Breast epithelium (tissue), 4 donors: ENCODE measurements at regions not wholly inside any gene's neighbourhood (a gene's known extent, or its start where the extent isn't known, plus 50 kb on each side); places are given as distances from the start of the nearest gene placed in this dataset.
"Not testable (repeated sequence)": the region's sequence is repeated elsewhere in the genome, so short reads cannot be mapped to it uniquely, and the experiment has no call there.

Experiments
- DNase-seq, 2 donors: peaks; one replicate each; pipeline ENCODE4 v3.0.0-alpha.2; 2019; ENCODE audit warnings: low spot score in 2 of 2
- H3K27ac ChIP-seq, 2 donors: fragments of 200-600 bp; sonication (generic) in 1 of 2; one replicate each; pipeline ENCODE4 v1.5.1; 2016 to 2019; ENCODE audit warnings: mild to moderate bottlenecking in 1 of 2
- H3K27me3 ChIP-seq, 2 donors: fragments of 200-600 bp; sonication (generic) in 1 of 2; one replicate each; pipeline versions ENCODE4 v1.5.1 to v1.6.0; 2017 to 2019; ENCODE audit warnings: control low read depth in 1 of 2, mild to moderate bottlenecking in 1 of 2
- H3K36me3 ChIP-seq: fragments of 200-600 bp; one replicate; pipeline ENCODE4 v1.5.1; 2019
- H3K4me1 ChIP-seq, 2 donors: fragments of 200-600 bp; sonication (generic); one replicate each; pipeline ENCODE4 v1.5.1; 2016 to 2019; ENCODE audit warnings: control low read depth in 1 of 2
- H3K4me3 ChIP-seq, 3 donors: fragments of 200-600 bp; sonication (generic); 1 replicate in 2 of 3; 2 replicates in 1 of 3; pipeline ENCODE4 v1.5.1; 2016 to 2019; ENCODE audit warnings: mild to moderate bottlenecking in 3 of 3, moderate library complexity in 2 of 3
- H3K9me3 ChIP-seq, 2 donors: fragments of 200-600 bp; sonication (generic) in 1 of 2; one replicate each; pipeline ENCODE4 v1.5.1; 2016 to 2019; ENCODE audit warnings: control low read depth in 1 of 2
- CTCF ChIP-seq, 3 donors: fragments of 450-650 bp; IDR thresholded peaks; one replicate each; pipeline ENCODE4 v1.5.1; 2016 to 2017; ENCODE audit warnings: antibody characterized with exemption in 3 of 3, mild to moderate bottlenecking in 3 of 3, moderate library complexity in 3 of 3
- POLR2A ChIP-seq: fragments of 450-650 bp; IDR thresholded peaks from one replicate; pipeline ENCODE4 v1.6.1; 2016; ENCODE audit warnings: antibody characterized with exemption, mild to moderate bottlenecking, moderate library complexity
- POLR2AphosphoS5 ChIP-seq, 3 donors: sonication (generic); formaldehyde crosslinking; IDR thresholded peaks; one replicate each; pipeline ENCODE4 v1.6.1; 2017; ENCODE audit warnings: antibody characterized with exemption in 3 of 3
- intact Hi-C: fragments of 100-400 bp; cut with DNase I; formaldehyde crosslinking; loops from one replicate; pipeline ENCODE4 v1.15.1; 2023; ENCODE audit warnings: low total_unique reads

GRCh38 chr10:125592897-125593296, 90.1 kb downstream of the TEX36 start:
- H3K9me3 ChIP-seq = peaks cover 8 to 21% of the 10 kb centered on the region in 2 donors
- no peaks in the 10 kb centered on the region for H3K36me3 ChIP-seq
- intact Hi-C loops = no loop called here
- DNase-seq = no peak
- no peaks in the 10 kb centered on the region for H3K27me3 ChIP-seq
- H3K4me1 ChIP-seq = no peaks in the 10 kb centered on the region
- H3K27ac ChIP-seq = no peak overlapping the region
- no peak overlapping the region for H3K4me3 ChIP-seq
- no peak for TF ChIP-seq POLR2AphosphoS5 (IDR thresholded peaks at IDR 0.05)

GRCh38 chr10:125591886-125592285, 91.1 kb downstream of the TEX36 start:
- TF ChIP-seq CTCF (IDR thresholded peaks at IDR 0.05) (no peak), POLR2A (no peak), POLR2AphosphoS5 (IDR thresholded peaks at IDR 0.05) (no peak)
- H3K4me1 ChIP-seq = no peaks in the 10 kb centered on the region
- no peak overlapping the region for H3K4me3 ChIP-seq
- H3K36me3 ChIP-seq = no peaks in the 10 kb centered on the region
- H3K27ac ChIP-seq = no peak overlapping the region
- H3K27me3 ChIP-seq = no peaks in the 10 kb centered on the region
- peaks cover 8 to 19% of the 10 kb centered on the region in 2 donors for H3K9me3 ChIP-seq
- intact Hi-C loops = no loop called here
- DNase-seq = no peak

- H3K27ac ChIP-seq, intact Hi-C loops, H3K36me3 ChIP-seq, H3K4me1 ChIP-seq, H3K9me3 ChIP-seq, H3K4me3 ChIP-seq, H3K27me3 ChIP-seq, DNase-seq: not testable (repeated sequence)
These were observed 94.2 kb downstream of the TEX36 start for GRCh38 chr10:125588738-125589137.

- H3K36me3 ChIP-seq = no peaks in the 10 kb centered on the region
- intact Hi-C loops = loop anchor here (5.0 kb wide), 1 partner anchor 1543 kb away; no protein-coding TSS in a partner anchor
- H3K9me3 ChIP-seq = no peaks in the 10 kb centered on the region
- TF ChIP-seq CTCF (IDR thresholded peaks at IDR 0.05) = no peak
- no peak for TF ChIP-seq POLR2A
- no peak for TF ChIP-seq POLR2AphosphoS5 (IDR thresholded peaks at IDR 0.05)
- H3K27ac ChIP-seq = no peak overlapping the region
- no peaks in the 10 kb centered on the region for H3K27me3 ChIP-seq
- no peaks in the 10 kb centered on the region for H3K4me1 ChIP-seq
- DNase-seq = no peak
- H3K4me3 ChIP-seq = no peak overlapping the region
These were observed 98.0 kb downstream of the TEX36 start for GRCh38 chr10:125584954-125585353.

- TF ChIP-seq POLR2AphosphoS5 (IDR thresholded peaks at IDR 0.05) = no peak
- no peak for TF ChIP-seq CTCF (IDR thresholded peaks at IDR 0.05)
- TF ChIP-seq POLR2A = no peak
- DNase-seq = no peak
- Histone ChIP-seq H3K4me1 (no peaks in the 10 kb centered on the region), H3K27ac (no peak overlapping the region), H3K27me3 (no peaks in the 10 kb centered on the region), H3K36me3 (no peaks in the 10 kb centered on the region), H3K9me3 (peaks cover 3 to 6% of the 10 kb centered on the region in 2 donors), H3K4me3 (no peak overlapping the region)
- intact Hi-C loops = no loop called here
These were observed 104.2 kb downstream of the TEX36 start for GRCh38 chr10:125578658-125579315.

GRCh38 chr10:125575843-125576242, 107.1 kb downstream of the TEX36 start:
- Histone ChIP-seq H3K27me3 (no peaks in the 10 kb centered on the region), H3K4me1 (no peaks in the 10 kb centered on the region), H3K27ac (no peak overlapping the region), H3K9me3 (peaks cover 3 to 6% of the 10 kb centered on the region in 2 donors), H3K4me3 (no peak overlapping the region), H3K36me3 (no peaks in the 10 kb centered on the region)
- TF ChIP-seq CTCF (IDR thresholded peaks at IDR 0.05) (no peak), POLR2A (no peak), POLR2AphosphoS5 (IDR thresholded peaks at IDR 0.05) (no peak)
- intact Hi-C loops = no loop called here
- no peak for DNase-seq
